Inflammatory macrophage treated with lipopolysaccharide for 4 hours (primary cell): ENCODE measurements at regions not wholly inside any gene's neighbourhood (a gene's known extent, or its start where the extent isn't known, plus 50 kb on each side); places are given as distances from the start of the nearest gene placed in this dataset.
"Not testable (repeated sequence)": the region's sequence is repeated elsewhere in the genome, so short reads cannot be mapped to it uniquely, and the experiment has no call there.

Experiments
- DNase-seq: peaks from one replicate; pipeline ENCODE4 v3.0.0-alpha.2; 2020

DNA sequence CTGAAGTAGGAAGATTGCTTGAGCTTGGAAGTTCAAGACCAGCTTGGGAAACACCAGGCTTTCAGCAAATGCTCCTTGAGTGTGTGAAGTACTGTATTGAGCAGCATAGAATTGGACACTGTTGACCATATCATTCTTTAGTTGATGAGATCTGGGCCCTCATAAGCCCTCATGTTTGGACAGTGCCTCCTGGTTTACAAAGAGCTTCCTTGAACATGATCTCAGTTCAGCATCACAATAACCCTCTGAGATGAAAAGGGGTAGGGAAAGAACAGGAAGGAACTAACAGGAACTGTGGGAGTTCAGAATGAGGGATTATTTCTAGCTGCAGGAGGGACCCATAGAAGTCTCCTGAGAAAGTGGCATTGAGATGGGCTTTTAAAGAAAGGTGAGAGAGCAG, 153.2 kb downstream of the C12orf75 start:
- no peak for DNase-seq

DNA sequence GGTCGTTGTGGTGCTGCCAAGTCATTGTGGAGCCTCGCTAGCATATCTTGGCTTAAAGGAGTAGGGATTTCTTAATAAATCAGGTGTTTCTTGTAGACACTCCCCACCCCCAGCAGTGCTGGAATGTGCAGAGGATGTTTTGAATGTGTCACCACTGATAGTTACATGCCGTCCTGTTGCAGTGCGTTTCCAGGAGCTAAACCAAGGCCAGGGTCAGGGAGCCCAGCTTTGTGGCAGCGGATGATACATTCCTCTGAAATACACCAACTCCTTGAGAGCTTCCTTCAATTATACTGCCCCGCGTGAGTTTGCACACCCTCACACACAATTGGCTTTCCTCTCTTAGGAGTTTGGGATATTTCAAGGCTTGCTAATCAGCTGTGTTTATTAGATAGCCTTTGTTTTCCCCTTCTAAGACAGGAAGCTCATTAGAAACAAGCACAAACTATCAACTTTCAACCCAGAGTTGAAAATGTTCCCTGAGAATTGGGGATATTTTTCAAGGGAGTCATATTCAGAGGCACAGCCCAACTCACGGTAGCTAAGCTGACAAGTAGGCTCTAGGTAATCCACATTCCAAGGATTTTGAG, 154.9 kb downstream of the C12orf75 start:
- DNase-seq, result no peak

DNA sequence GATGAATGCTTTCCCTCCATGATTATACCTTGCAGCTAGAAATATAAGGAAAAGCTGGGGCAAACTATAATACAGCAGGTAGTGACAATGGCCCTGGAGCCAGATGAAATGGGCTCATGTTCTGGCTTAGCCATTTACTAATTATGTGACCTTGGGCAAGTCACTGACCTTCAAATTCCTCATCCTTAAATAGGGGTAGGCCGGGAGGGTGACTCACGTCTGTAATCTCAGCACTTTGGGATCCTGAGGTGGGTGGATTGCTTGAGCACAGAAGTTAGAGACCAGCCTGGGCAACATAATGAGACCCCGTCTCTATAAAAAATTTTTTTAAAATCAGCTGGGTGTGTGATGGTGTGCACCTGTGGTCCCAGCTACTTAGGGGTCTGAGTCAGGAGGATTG, 155.4 kb downstream of the C12orf75 start:
- DNase-seq, result no peak

DNA sequence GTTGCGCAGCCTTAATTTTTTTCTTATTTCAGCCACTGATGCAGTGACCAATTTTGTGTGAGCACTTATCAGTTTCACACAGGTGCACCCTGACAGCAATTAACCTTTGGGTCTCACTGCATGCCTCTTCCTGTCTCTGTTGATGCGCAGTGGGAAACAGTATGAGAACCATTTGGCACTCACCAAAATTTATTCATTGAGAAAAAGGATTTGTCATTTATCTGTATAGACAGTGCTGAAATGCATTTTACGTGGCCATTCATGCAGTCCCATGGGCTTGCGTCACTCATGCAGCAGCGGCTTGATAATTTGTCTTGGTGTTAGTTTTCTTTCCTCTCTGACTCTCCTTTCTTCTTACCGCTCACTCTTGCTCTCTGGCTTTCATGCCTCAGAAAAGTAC, 157.5 kb downstream of the C12orf75 start:
- DNase-seq, result no peak

DNA sequence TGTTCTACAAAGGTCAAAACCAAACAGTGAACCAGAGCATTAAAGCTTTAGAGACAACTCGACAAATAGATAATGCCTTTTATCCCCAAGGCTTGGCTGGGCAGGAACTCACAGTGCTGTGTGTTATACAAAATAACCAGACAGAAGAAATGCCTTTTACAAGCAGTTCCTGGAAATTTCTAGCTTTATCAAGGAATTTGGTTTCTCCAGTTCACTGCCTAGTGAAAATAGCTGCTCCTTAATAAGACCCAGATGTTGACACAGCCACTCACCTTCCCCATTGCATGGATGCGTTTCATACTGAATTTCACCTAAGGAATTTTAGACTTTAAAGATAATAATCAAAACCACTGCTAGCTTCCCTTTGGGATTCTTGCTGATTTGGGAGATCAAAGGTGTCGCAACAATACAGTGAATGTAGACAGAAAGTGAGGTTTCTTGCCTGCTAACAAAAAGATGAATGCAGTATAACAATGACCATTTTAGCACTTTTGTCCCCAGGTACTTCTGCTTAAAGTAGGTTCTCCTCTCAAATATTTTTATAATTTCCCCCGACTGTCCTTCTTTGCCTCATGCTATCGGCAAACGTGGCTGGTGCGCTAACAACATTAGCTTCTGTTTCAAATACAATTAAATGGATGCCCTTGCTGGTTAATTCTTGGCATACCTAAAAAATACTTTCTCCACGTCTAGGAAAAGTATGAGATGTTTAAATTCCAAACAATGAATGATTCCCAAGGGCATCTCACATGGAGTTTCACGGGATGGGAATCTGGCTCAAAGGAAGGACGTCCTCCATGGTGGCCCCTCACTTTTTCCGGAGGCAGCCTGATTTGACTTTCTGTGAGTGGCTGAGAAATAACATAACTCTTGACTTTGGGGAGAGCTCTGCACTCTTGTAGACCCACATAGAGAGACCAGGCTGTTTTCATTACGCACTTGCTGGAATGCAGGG, 162.4 kb downstream of the C12orf75 start:
- no peak for DNase-seq

DNA sequence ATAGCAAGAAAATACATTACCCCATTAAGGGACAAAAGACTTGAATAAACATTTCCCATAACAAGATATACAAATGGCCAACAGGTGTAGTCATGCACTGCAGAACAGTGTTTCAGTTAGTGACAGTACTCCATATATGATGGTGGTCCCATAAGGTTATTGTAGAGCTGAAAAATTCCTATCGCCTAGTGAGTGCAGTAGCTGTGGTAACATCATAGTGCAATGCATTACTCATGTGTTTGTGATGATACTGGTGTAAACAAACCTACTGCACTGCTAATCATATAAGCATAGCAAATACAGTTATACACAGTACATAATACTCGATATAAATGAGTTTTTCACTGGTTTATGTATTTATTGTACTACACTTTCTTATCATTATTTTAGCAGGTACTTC, 168.7 kb downstream of the C12orf75 start:
- no peak for DNase-seq

DNA sequence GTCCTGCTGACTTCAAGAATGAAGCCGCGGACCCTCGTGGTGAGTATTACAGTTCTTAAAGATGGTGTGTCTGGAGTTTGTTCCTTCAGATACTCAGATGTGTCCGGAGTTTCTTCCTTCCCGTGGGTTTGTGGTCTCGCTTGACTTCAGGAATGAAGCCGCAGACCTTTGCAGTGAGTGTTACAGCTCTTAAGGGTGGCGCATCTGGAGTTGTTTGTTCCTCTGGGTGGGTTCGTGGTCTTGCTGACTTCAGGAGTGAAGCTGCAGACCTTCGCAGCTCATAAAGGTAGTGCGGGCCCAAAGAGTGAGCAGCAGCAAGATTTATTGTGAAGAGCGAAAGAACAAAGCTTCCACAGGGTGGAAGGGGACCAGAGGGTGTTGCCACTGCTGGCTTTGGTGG, 170.2 kb downstream of the C12orf75 start:
- not testable (repeated sequence) for DNase-seq

DNA sequence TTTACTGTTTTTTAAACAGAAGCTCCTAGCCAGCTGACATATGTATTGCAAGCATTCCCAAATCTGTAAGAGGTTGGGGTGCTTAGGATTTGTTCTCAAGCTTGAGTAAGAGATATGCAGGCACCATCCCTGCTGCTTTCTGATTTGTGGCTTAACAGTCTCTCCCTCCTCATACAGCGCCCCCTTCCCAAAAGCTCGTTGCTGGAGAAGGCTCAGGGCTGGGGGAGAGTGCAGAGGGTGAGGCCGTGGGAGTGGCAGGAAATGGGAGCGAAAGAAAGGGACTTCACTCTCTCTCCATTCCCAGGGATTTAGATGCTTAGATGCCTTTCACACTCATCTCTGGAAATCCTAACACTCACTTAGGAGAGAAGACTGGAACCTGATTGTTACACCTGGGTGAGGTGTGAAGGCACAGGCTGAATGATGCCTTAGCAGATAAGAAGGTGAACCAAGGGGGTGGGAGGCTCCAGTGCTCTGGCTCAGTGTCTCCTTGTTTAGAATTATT, 172.0 kb downstream of the C12orf75 start:
- DNase-seq, result no peak

DNA sequence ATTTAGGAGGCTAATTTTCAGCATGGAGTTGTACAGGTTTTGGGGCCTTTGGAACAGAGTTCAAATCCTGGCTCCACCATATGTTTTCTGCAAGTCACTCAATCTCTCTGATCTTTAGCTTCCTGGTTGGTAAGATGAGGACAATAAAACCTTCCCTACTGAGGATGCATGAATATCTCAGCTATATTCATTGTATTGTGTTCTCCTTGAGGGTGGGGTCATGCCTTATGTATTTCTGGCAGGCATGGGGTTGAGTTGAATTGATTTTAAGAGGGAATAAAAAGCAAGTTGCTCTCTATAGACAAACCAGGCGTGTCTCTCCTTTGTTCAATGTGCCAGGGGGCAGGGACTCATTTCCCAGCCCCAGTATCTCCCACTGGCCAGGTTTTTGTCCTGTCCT, 173.1 kb downstream of the C12orf75 start:
- DNase-seq, result no peak

DNA sequence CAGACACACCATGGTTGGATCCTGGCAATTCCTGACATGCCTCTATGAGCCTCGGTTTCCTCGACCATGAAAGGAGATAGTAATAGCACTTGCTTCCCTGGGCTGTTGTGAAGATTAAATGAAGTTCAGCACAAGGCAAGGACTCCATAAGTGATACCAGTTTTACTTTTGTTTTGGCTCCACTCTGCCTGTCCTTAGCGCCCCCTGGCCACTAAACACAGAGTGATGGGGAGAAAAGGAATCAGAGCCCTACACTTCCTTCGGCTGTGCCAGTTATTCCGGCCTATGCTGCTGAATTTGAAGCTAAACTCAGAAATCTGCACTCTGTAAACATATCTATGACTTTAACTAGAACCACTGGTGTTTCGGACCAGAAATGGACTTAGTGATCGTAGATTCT, 173.8 kb downstream of the C12orf75 start:
- no peak for DNase-seq

DNA sequence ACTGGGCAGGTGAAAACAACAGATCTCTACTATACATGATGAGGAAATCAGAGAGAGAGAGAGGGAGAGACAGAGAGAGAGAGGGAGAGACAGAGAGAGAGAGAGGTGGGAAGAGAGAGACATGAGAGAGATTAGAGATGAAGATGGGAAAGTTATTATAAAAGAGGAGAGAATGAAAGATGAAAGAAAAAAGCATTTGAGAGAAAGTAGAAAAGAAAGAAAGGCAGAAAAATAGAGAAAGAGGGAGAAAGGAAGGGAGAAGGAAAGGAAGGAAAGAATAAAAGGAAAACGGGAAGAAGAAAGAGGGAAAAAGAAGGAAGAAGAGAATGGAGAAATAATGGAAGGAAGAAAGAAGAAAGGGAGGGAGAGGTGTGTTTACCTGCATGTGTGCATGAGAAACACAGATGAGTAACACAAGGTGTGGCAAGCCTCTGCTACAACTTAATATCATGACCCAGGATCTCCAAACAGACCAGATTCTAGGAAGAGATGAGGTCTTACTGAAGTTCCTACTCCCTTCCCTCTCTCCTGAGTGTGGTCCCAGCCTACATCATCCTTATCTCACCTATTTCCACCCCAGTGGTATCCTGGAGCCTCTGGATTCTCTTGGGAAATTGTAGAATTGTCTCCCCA, 176.3 kb downstream of the C12orf75 start:
- DNase-seq, result no peak

DNA sequence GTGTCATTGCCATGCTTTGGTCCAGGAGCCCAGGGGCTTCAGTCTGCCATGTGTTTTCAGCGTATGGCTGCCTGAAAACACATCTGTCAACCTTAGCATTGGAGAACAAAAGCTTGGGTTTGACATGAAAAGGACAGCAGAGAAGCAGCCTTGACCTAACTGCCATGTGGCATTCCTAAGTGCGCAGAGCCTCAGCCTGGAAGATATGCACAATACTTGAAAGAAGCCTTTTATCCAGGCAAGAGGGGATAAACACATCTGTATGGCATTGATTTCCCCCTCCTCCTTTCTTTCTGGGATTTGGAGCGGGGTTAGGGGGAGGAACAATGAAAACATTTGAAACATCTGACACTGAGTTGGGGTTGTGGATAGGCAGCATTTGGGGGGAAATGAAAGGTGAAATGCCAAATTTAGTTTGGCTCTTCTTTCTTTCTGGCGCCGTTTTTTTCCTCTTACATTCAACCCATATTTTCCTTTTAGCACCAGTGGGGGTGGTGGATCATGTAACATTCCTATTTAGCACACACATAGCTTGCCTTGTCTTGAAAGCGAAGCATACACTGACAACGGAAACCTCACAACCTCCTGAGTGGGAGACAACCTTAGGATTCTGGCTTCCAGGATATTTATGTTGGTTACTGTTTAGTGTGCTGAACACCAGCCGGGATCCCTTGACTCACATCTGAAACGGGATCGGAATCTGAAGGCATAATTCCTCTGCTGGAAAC, 177.0 kb downstream of the C12orf75 start:
- DNase-seq, result no peak

DNA sequence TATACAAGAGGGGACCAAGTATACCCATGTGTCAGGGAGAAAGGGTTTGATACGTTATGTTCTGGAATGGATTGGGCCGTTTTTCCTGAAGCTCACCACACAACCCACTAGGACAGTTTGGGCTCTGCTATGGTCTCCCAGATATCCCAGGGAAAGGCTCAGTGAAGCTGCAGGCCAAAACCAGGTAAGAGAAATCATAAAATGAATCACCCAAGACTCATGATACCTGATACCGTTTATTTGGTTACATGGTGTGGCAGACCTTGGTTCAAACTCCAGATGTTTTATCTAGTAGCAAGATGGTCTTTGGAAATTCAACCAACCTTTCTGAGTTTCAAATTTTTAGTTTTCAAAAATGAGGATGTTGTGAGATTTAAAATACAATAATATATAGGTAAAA, 177.6 kb downstream of the C12orf75 start:
- no peak for DNase-seq

DNA sequence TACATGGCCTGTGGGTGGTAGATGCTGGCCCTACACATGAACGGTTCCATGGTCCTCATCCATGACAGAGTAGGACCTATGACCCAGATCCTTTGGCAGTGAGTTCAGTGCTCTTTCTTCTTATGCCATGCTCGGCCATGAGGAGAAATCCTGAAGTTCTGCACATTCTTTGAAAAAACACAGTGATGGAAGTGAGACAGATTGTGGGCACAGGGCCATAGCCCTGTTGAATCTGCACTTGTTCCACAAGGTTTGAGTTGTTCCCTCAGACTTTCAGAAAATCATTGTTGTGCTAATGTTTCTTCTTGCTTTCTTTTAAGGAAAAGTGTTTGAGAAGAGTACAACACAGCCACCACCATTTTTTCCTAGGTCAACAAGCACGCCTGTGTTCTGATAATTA, 180.0 kb downstream of the C12orf75 start:
- no peak for DNase-seq

DNA sequence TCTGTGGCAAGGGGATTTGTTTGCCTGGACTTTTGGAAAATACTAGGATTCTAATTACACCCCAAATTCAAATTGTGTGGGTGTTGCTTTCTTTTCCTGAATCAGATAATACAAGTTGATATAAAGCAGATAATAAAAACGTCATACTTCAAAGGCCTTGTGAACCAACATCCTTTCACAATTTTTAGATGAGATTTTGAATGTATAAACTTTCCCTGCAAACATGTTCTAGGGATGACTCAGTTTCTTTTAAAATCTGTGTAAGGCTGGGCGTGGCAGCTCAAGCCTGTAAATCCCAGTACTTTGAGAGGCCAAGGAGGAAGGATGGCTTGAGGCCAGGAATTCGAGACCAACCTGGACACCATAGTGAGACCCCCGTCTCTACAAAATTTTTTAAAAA, 182.4 kb downstream of the C12orf75 start:
- DNase-seq, result not testable (repeated sequence)

DNA sequence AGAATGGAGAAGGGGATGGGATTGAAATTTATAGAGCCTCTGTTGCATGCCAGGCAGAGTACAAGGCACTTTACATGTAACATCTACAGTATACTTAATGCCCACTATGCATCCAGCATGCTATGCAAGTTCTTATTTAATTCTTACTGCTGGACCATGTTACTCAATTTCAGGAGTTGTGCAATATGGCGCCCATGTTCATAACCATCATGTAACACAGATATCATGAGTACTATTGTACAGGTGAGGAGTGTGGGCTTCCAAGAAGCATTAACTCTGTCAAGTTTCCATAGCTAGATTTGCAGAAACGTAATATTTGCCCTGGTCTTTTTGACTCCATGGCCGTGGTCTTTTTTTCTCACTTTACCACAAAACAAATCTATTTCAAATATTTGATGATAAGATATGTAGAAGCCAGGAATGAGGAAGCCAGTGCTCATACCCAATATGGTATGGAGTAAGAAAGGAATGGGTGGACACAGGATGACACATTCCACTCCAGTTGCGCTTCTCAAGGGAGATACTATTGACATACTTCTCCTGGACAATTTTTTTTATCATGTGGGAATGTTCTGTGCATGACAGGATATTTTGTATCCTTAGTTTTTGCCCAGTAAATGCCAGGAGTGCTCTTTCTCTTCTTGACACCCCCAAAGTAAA, 191.8 kb downstream of the C12orf75 start:
- DNase-seq, result no peak

DNA sequence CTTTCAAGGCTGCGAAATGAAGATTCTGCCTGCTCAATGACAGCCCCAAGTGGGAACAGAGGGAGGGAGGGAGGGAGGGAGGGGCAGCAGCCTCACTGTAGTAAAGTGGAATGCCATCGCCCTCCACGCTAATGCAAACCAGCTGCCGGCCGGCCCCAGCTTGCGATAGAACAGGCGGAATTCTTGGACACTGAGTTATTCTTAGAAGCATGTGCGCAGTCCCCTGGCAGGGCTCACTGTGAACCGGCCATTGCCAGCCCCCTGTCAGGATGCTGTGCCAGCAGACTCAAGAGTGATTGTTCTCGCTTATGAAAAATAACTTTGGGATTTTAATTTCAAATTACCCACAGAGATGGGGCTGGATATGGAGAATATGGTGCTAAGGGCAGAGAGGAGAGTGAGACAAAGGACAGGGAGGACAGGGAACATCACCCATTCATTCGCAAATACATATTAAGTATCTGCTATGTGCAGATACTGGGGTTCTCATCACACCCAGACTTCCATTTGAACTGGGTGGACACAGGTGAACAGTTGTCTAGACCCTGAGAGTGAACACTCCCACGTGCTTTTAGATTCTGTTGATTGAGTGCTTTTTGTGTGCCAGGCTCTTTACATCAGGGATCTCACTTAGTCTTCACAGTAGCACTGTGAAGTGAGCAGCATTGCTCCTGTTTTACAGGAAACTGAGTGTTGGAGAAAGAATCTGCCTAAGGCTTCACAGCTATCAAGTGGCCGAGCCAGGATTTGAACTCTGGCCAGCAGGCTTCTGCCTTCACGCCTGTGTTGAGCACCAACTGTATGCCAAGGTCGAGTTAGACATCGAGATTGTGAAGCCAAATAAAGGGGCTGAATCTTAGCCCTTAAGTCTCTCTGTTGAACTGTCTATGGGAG, 192.9 kb downstream of the C12orf75 start:
- no peak for DNase-seq

DNA sequence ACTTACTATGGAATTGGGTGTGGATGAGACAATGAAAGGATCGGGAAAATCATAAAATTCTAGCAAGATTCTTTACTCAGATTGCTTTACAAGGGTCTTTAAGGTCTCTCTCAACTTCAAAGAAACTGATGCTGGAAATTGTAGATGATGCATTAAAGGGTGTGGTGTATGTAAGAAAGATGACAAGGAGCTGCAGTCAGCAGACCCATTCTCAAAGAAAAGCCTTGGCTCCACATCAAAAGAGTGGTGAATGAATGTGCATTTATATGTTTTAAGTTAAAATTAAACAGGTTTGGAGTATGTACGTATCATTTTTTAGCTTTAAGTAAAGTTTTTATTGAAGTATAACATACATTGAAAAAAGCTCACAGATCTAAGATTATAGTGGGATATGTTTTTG, 194.5 kb downstream of the C12orf75 start:
- no peak for DNase-seq

DNA sequence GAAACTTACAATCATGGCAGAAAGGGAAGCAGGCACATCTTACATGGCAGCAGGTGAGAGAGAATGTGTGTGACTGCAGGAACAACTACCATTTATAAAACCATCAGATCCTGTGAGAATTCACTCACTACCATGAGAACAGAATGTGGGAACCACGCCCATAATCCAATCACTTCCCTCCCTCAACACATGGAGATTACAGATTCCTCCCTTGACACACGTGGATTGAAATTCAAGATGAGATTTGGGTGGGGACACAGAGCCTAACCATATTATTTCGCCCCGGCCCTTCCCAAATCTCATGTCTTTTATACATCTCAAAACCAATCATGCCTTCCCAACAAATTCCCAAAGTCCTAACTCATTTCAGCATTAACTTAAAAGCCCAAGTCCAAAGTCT, 203.6 kb downstream of the C12orf75 start:
- no peak for DNase-seq

DNA sequence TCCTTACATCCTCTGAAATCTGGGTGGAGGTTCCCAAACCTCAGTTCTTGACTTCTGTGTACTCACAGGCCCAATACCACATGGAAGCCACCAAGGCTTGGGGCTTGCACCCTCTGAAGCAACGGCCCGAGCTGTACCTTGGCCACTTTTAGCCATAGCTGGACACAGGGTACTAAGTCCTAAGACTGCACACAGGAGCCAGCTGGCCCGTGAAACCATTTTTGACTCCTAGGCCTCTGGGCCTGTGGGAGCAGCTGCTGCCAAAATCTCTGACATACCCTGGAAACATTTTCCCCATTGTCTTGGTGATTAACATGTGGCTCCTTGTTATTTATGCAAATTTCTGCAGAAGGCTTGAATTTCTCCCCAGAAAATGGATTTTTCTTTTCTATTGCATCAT, 204.5 kb downstream of the C12orf75 start:
- DNase-seq, result not testable (repeated sequence)

DNA sequence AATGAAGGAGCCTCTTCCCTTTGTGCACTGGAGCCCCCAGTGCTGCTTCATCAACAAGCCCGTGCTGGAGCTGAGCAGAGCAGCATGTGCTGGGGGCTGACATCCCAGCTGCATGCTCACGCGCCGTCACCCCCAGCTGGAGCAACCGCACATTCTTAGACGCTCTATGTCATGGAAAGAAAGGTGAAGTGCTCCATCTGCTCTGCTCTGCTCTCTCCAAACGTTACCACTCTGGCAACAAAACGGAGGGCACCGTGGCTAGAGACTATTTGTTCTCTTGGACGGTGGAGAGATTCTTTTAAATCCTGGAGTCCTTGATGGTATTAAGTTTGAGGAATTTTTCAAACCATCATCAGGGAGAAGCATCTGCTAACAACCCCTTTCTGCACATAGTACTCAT, 208.4 kb downstream of the C12orf75 start:
- DNase-seq, result no peak

DNA sequence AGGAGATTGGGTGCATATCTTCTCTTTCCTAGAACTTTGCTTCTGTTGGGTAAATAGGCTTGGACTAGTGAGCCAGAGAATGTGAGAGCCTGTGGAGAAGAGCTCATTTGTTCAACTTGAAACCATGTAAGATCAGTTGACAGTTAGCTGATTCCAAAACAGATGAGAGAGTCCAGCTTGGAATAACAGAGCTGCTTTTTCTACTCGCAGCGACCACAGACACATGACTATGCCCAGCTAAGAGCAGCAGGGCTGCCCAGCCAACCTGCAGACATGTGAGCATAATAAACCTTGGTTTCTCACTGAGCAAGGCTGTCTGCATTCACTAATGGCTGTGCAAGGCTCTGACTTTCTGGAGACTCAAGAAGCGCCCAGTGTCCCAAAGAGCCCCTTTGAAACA, 209.2 kb downstream of the C12orf75 start:
- no peak for DNase-seq
